ENCODE measurements at regions not wholly inside any gene's neighbourhood (a gene's known extent, or its start where the extent isn't known, plus 50 kb on each side); places are given as distances from the start of the nearest gene placed in this dataset.

- H3K9ac ChIP-seq: no peak overlapping the region
These were observed 1108.3 kb downstream of the TBL1XR1 start for GRCh38 chr3:176088962-176089383.

GRCh38 chr3:176087066-176087697, 1110.1 kb downstream of the TBL1XR1 start:
- Histone ChIP-seq H3K9ac (no peak overlapping the region), H3K4me2 (ENCODE audit: low read length) (no peak overlapping the region), H3K79me2 (no peaks in the 10 kb centered on the region), H3K4me1 (no peaks in the 10 kb centered on the region), H3K27ac (no peak overlapping the region), H3K4me3 (ENCODE audit: low read depth, low read length) (no peak overlapping the region), H3K27me3 (ENCODE audit: control insufficient read depth, insufficient read depth, low read length) (no peaks in the 10 kb centered on the region), H2AFZ (no peak overlapping the region), H3K9me3 (ENCODE audit: control insufficient read depth, low read length) (no peaks in the 10 kb centered on the region), H3K36me3 (ENCODE audit: control insufficient read depth, insufficient read depth, low read length) (no peaks in the 10 kb centered on the region)
- TF ChIP-seq CTCF (IDR thresholded peaks at IDR 0.05): no peak

More at GRCh38 chr3:176088962-176089383, 1108.3 kb downstream of the TBL1XR1 start:
- H3K4me2 ChIP-seq (ENCODE audit: low read length): no peak overlapping the region
- H3K4me1 ChIP-seq: no peaks in the 10 kb centered on the region
- no peak overlapping the region for H2AFZ ChIP-seq
- no peaks in the 10 kb centered on the region for H3K79me2 ChIP-seq
- H3K27ac ChIP-seq: no peak overlapping the region
- H3K27me3 ChIP-seq (ENCODE audit: control insufficient read depth, insufficient read depth, low read length): no peaks in the 10 kb centered on the region
- H3K4me3 ChIP-seq (ENCODE audit: low read depth, low read length): no peak overlapping the region
- TF ChIP-seq CTCF (IDR thresholded peaks at IDR 0.05): no peak
- H3K9me3 ChIP-seq (ENCODE audit: control insufficient read depth, low read length): no peaks in the 10 kb centered on the region
- no peaks in the 10 kb centered on the region for H3K36me3 ChIP-seq (ENCODE audit: control insufficient read depth, insufficient read depth, low read length)

GRCh38 chr3:176079785-176080184, 1117.5 kb downstream of the TBL1XR1 start:
- H3K4me1 ChIP-seq: no peaks in the 10 kb centered on the region
- no peaks in the 10 kb centered on the region for H3K9me3 ChIP-seq (ENCODE audit: control insufficient read depth, low read length)
- H3K27me3 ChIP-seq (ENCODE audit: control insufficient read depth, insufficient read depth, low read length): no peaks in the 10 kb centered on the region
- no peak overlapping the region for H3K4me2 ChIP-seq (ENCODE audit: low read length)
- TF ChIP-seq CTCF (IDR thresholded peaks at IDR 0.05): no peak
- no peak overlapping the region for H3K27ac ChIP-seq
- H3K4me3 ChIP-seq (ENCODE audit: low read depth, low read length): no peak overlapping the region
- no peak overlapping the region for H3K9ac ChIP-seq
- H2AFZ ChIP-seq: no peak overlapping the region
- no peaks in the 10 kb centered on the region for H3K79me2 ChIP-seq
- no peaks in the 10 kb centered on the region for H3K36me3 ChIP-seq (ENCODE audit: control insufficient read depth, insufficient read depth, low read length)

GRCh38 chr3:176078906-176079305, 1118.4 kb downstream of the TBL1XR1 start:
- H3K27me3 ChIP-seq (ENCODE audit: control insufficient read depth, insufficient read depth, low read length): no peaks in the 10 kb centered on the region
- H3K27ac ChIP-seq: no peak overlapping the region
- H3K4me2 ChIP-seq (ENCODE audit: low read length): no peak overlapping the region
- no peaks in the 10 kb centered on the region for H3K79me2 ChIP-seq
- no peak overlapping the region for H3K4me3 ChIP-seq (ENCODE audit: low read depth, low read length)
- no peak for TF ChIP-seq CTCF (IDR thresholded peaks at IDR 0.05)
- no peak overlapping the region for H3K9ac ChIP-seq
- H2AFZ ChIP-seq: no peak overlapping the region
- no peaks in the 10 kb centered on the region for H3K36me3 ChIP-seq (ENCODE audit: control insufficient read depth, insufficient read depth, low read length)
- H3K9me3 ChIP-seq (ENCODE audit: control insufficient read depth, low read length): no peaks in the 10 kb centered on the region
- H3K4me1 ChIP-seq: no peaks in the 10 kb centered on the region

- Histone ChIP-seq H3K4me3 (ENCODE audit: low read depth, low read length) (no peak overlapping the region), H3K9ac (no peak overlapping the region), H3K9me3 (ENCODE audit: control insufficient read depth, low read length) (no peaks in the 10 kb centered on the region), H3K27ac (no peak overlapping the region), H2AFZ (no peak overlapping the region), H3K4me2 (ENCODE audit: low read length) (no peak overlapping the region), H3K79me2 (no peaks in the 10 kb centered on the region), H3K27me3 (ENCODE audit: control insufficient read depth, insufficient read depth, low read length) (no peaks in the 10 kb centered on the region), H3K4me1 (no peaks in the 10 kb centered on the region), H3K36me3 (ENCODE audit: control insufficient read depth, insufficient read depth, low read length) (no peaks in the 10 kb centered on the region)
- TF ChIP-seq CTCF (IDR thresholded peaks at IDR 0.05): no peak
These were observed 1121.8 kb downstream of the TBL1XR1 start for GRCh38 chr3:176075491-176075890.

Measured in parathyroid adenoma (tissue), 2 donors.